ENCODE measurements at regions not wholly inside any gene's neighbourhood (a gene's known extent, or its start where the extent isn't known, plus 50 kb on each side); places are given as distances from the start of the nearest gene placed in this dataset.
A peak's percentile ranks its signal among the peaks of the same experiment; 100 is the strongest.

- no peak for DNase-seq (ENCODE audit: low read depth in 1 of 2, low spot score in 1 of 2)
Observed at GRCh38 chr7:130896051-130896881, 162.3 kb upstream of the KLF14 start.

DNA sequence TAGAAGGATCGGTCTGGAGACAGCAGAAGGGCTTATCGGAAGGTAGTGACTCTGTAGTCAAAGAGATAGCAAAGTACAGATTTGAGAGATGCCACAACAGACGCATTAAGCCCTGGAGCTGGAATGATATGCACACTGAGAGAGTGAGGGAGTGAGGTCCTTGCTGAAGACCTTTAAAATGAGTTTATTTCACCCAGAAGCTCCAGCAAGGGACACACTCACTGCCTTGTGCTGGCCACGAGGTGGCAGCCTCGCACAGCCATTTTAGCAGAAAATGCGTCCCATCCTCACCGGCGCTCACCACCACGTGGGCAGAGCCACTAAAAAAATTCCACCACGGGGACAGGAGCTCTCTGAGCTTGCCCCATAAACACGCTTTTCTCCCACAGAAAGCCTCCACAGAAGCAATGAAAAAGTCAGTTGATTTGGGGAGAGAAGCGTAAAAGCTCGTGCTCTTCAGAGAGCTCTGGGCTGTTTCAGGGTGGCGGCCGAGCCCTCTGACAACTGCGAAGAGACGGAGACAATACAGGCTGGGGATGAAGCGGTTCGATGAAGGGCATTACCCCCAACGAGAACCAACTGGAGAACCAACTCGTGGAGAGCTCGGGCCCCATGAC is 163.0 kb upstream of the KLF14 start:
- DNase-seq (ENCODE audit: low read depth in 1 of 2, low spot score in 1 of 2): peak in 1 of 2 donors; percentile 66

- DNase-seq (ENCODE audit: low read depth in 1 of 2, low spot score in 1 of 2): no peak
Observed at GRCh38 chr7:130897515-130898419, 163.8 kb upstream of the KLF14 start.

DNA sequence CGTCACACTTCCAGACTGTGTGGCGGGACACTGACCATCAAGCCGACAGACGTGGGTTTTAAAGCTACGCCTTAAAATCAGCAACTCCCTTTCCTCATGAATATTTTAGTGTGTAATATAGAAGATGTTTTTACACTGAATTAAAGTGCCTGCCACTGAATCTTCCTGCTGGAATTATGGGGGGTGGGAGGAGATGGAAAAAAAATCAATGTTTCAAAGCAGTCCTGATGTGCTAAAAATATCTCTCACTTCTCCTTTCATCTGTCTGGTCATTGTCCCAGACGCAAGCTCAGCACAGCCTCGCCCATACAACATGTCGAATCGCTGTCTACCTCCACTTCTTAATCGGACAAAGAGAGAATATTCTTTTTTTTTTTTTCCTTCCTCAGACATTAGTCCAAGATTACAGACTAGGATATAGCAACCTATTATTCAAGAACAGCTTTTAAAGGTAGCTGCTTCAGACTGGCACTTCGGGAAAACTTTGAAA is 165.1 kb upstream of the KLF14 start:
- DNase-seq (ENCODE audit: low read depth in 1 of 2, low spot score in 1 of 2): no peak

DNA sequence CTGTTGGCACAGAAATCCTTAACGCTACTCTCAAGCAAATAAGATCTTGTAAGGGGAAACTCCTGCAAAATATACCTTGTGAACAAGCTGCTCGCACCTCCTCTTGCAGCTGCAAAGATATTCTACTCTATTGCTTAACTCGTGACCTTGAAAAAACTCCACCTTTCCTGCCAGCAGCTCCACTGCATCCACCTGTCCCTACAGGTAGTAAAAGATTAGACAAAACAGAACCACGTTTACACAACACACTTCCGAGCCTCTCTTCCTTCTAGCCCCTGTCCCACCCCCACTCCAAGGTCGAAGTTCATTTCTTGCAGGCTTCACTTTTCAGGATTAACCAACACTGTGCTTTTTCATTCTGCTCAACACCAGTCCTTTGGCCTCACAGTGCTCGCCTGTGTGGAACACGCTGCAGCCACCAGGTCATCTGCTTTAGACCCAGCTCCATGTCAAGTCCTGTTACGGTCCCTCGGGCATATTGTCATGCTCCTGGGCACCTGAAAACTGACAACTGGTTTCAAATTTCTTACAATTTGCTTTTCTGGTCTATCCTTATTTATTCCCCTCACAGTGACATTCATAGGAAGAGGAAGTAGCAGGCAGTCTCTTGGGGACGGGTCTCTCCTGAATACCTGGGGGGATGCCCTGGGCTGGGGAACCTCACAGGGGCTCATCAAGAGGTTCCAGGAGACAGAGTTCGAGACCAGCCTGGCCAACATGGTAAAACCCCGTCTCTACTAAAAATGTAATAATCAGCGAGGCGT is 165.8 kb upstream of the KLF14 start:
- no peak for DNase-seq (ENCODE audit: low read depth in 1 of 2, low spot score in 1 of 2)

- DNase-seq (ENCODE audit: low read depth in 1 of 2, low spot score in 1 of 2): no peak
Observed at GRCh38 chr7:130900471-130901076, 166.6 kb upstream of the KLF14 start.

GRCh38 chr7:130901209-130901783 is 167.3 kb upstream of the KLF14 start:
- DNase-seq (ENCODE audit: low read depth in 1 of 2, low spot score in 1 of 2): no peak

DNA sequence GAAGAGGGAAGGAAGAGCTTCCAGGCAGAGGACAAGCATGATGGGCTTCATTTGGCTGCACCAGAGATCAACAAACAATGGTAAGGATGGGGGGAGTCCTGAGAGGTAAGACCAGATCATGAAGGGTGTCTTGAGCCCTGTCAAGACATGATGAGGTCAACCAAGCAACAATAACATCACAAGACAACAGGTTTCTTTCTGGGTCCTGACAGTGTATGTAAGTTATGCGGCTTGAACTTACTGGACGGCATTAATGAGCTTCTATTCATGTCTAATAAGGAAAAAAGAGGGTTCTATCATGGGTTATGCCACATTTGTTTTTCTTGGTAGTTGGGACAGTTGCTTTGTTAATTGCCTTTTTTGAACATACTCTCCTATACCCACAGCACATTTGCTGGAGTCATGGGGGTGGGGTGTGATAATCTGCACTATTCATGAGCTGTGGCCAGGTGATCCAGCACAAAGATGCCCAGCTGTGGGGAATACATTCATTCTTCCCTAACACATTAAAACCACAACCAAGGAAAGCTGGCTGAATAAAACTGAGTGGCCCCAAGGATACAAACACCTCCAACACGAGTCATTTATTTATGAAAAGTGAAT is 168.8 kb upstream of the KLF14 start:
- DNase-seq (ENCODE audit: low read depth in 1 of 2, low spot score in 1 of 2): no peak

GRCh38 chr7:130903358-130903974 is 169.5 kb upstream of the KLF14 start:
- no peak for DNase-seq (ENCODE audit: low read depth in 1 of 2, low spot score in 1 of 2)

DNA sequence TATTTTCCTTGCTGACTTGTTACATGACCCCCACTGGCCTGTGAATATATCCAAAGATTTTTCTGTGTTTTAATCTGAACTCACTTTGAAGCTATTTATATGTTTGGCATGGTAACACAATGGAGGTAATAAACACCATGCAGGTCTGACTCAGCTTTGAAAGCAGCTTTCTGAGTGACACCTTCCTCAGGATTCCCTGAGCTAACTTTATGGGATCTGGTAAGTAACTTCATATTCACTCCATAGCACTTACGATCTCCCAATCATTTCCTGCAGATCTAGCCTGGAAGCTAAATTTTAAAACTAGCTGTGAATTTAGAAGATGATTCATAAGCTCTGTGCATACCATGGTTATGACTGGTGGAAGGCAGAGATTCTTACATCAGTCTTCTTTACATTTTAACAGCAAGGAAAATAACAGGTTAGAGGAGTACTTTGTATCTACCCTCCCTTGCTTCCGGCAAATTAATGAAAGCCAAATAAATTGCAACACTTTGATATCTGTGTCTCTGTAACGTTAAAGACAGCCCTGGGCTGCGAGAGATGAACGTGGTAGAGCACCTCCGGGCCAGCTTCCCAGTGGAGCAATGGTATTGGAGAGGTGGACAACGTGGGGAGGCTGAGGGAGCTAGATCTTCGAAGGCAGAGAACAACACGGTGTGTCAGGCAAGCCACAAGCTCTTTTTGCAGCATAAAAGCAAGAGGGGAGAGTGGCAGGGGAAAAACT is 170.2 kb upstream of the KLF14 start:
- DNase-seq (ENCODE audit: low read depth in 1 of 2, low spot score in 1 of 2): no peak

DNA sequence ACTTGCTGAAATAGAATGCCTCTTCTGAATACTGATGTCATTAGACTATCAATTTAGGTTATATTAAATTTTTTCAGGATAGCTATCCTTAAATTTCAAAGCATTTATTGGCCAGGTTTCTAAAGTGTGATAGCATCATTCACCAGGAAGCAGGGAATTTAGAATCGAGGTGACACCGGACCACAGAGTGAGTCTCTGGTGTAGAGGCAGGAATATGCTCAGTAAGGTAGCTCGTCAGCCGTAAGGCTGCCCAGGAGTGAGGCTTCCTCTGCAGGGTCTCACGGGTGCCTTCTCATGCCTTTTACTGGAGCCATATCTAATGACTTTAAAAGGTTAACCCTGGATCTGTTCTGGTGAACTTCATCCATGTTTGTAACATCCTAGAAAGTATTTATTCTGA is 170.8 kb upstream of the KLF14 start:
- no peak for DNase-seq (ENCODE audit: low read depth in 1 of 2, low spot score in 1 of 2)

- no peak for DNase-seq (ENCODE audit: low read depth in 1 of 2, low spot score in 1 of 2)
Observed at GRCh38 chr7:130906575-130906974, 172.6 kb upstream of the KLF14 start.

DNA sequence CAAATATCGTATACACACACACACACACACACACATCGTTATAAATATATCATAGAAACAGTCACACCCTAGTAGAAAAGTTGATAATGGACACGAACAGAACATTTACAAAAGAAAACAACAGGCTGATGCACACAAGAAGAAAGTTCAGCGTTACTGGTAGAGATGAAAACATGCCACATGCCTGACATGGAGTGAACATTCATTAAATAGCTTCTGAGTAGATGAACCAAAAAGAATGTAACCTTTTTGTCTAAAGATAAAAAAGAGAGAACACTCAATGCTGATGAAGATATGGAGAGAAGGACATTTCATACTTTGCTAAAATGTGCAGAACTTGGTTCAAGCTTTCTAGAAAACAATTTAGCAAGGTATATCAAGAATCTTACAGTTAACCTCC is 173.4 kb upstream of the KLF14 start:
- DNase-seq (ENCODE audit: low read depth in 1 of 2, low spot score in 1 of 2): no peak

DNA sequence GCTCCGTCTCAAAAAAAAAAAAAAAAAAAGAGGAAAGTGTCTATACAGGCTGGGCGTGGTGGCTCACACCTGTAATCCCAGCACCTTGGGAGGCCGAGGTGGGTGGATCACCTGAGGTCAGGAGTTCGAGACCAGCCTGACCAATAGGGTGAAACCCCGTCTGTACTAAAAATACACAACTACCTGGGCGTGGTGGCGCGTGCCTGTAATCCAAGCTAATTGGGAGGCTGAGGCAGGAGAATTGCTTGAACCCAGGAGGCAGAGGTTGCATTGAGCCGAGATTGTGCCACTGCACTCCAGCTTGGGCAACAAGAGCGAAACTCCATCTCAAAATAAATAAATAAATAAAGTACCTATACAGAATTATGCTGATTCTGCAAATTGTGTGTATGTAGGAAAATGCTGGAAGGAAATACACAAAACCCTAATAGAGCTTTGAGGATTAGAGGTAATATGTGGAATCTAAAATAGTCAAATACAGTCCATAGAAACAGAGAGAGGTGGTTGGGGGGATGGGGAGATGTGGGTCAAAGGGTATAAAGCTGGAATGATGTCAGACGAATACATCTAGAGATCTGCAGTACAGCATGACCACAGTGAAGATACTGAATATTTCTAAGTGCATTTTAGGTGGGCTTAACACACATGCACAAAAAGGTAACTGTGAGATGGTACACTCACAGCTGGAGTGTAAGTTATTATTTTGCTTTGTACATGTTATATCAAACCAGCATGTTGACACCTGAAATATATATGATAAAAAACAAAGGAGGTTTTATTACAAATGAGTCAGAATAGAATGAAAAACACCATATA is 174.5 kb upstream of the KLF14 start:
- DNase-seq (ENCODE audit: low read depth in 1 of 2, low spot score in 1 of 2): no peak

- DNase-seq (ENCODE audit: low read depth in 1 of 2, low spot score in 1 of 2): no peak
Observed at GRCh38 chr7:130909161-130909836, 175.3 kb upstream of the KLF14 start.

- DNase-seq (ENCODE audit: low read depth in 1 of 2, low spot score in 1 of 2): no peak
Observed at GRCh38 chr7:130909881-130910672, 176.1 kb upstream of the KLF14 start.

Data from activated CD4-positive, alpha-beta T cell treated with anti-CD3 and anti-CD28 coated beads, Interleukin-2, amount 50 U/mL, for 24 hours (primary cell).